CD4-positive, alpha-beta memory T cell (primary cell): ENCODE measurements at regions not wholly inside any gene's neighbourhood (a gene's known extent, or its start where the extent isn't known, plus 50 kb on each side); places are given as distances from the start of the nearest gene placed in this dataset.

Experiments used
- CTCF ChIA-PET: fragments of 350-600 bp; sonication (Branson Sonifier 250); formaldehyde crosslinking; loops from one replicate; lab custom pipeline; 2021; ENCODE audit warnings: inconsistent platforms; ENCODE audit not compliant: partially characterized antibody; lab: Charles Lee
- POLR2A ChIA-PET: fragments of 350-600 bp; sonication (Branson Sonifier 250); formaldehyde crosslinking; loops from one replicate; lab custom pipeline; 2021; ENCODE audit not compliant: partially characterized antibody; lab: Charles Lee
- DNase-seq, 5 donors: peaks; one replicate each; pipeline versions ENCODE4 v3.0.0 to v3.0.0-alpha.2; 2020 to 2022; ENCODE audit warnings: mixed read lengths in 1 of 5
- H3K27ac ChIP-seq: one replicate; pipeline ENCODE4 v1.7.0; 2013; ENCODE audit warnings: low read depth, low read length
- H3K27me3 ChIP-seq: 2 replicates; pipeline ENCODE4 v1.7.0; 2013; ENCODE audit warnings: mild to moderate bottlenecking, low read length, moderate library complexity; ENCODE audit not compliant: insufficient read depth
- H3K36me3 ChIP-seq: 2 replicates; pipeline ENCODE4 v1.7.0; 2013; ENCODE audit warnings: mild to moderate bottlenecking, low read length, moderate library complexity; ENCODE audit not compliant: insufficient read depth
- H3K4me1 ChIP-seq: 2 replicates; pipeline ENCODE4 v1.7.0; 2013; ENCODE audit warnings: mild to moderate bottlenecking, low read length, moderate library complexity; ENCODE audit not compliant: insufficient read depth
- H3K4me3 ChIP-seq, 2 donors: one replicate each; pipeline ENCODE4 v1.7.0; 2013; ENCODE audit warnings: low read length in 2 of 2, mild to moderate bottlenecking in 1 of 2
- H3K9me3 ChIP-seq, 2 donors: one replicate each; pipeline ENCODE4 v1.7.0; 2013; ENCODE audit warnings: low read length in 2 of 2, control low read depth in 1 of 2; ENCODE audit not compliant: control insufficient read depth in 1 of 2
- H3K27ac Mint-ChIP-seq, 7 donors: one replicate each; pipeline ENCODE4 v1.8.0; 2020 to 2021; ENCODE audit warnings: mixed read lengths in 7 of 7, mild to moderate bottlenecking in 6 of 7, inconsistent platforms in 3 of 7, moderate library complexity in 3 of 7
- H3K27me3 Mint-ChIP-seq, 2 donors: one replicate each; pipeline ENCODE4 v1.8.0; 2020 to 2021; ENCODE audit warnings: mixed read lengths in 2 of 2
- H3K36me3 Mint-ChIP-seq, 2 donors: one replicate each; pipeline ENCODE4 v1.8.0; 2020 to 2021; ENCODE audit warnings: mixed read lengths in 2 of 2, inconsistent platforms in 1 of 2, mild to moderate bottlenecking in 1 of 2
- H3K4me1 Mint-ChIP-seq, 4 donors: one replicate each; pipeline ENCODE4 v1.8.0; 2020 to 2021; ENCODE audit warnings: mixed read lengths in 4 of 4, mild to moderate bottlenecking in 1 of 4
- H3K4me3 Mint-ChIP-seq, 8 donors: one replicate each; pipeline ENCODE4 v1.8.0; 2020 to 2021; ENCODE audit warnings: mixed read lengths in 8 of 8, mild to moderate bottlenecking in 7 of 8, moderate library complexity in 6 of 8, inconsistent platforms in 3 of 8
- H3K9me3 Mint-ChIP-seq, 8 donors: one replicate each; pipeline ENCODE4 v1.8.0; 2020 to 2021; ENCODE audit warnings: mixed read lengths in 8 of 8, mild to moderate bottlenecking in 5 of 8, inconsistent platforms in 3 of 8, moderate library complexity in 1 of 8
- intact Hi-C: fragments of 100-400 bp; cut with micrococcal nuclease; formaldehyde crosslinking; loops from one replicate; pipeline ENCODE4 v1.15.1; 2023

DNA sequence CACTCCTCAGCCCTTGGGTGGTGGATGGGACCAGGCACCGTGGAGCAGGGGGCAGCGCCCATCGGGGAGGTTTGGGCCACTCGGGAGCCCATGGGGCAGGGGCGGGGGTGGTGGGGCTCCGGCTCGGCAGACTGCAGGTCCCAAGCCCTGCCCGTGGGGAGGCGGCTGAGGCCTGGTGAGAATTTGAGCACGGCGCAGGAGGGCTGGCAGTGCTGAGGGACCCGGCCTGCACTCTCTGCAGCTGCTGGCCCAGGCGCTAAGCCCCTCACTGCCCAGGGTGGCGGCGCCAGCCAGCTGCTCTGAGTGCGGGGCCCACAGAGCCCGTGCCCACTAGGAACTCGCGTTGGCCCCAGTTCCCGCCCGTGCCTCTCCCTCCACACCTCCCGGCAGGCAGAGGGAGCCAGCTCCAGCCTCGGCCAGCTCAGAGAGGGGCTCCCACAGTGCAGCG is 182.1 kb upstream of the OPRM1 start:
- Mint-ChIP-seq H3K9me3 (peaks cover 0 to 4% (median 2%) of the 10 kb centered on the region in 8 donors), H3K4me1 (no peaks in the 10 kb centered on the region), H3K27ac (no peak overlapping the region), H3K27me3 (peaks cover 0 to 1% of the 10 kb centered on the region in 2 donors), H3K4me3 (no peak overlapping the region), H3K36me3 (no peaks in the 10 kb centered on the region)
- no peaks in the 10 kb centered on the region for H3K27me3 ChIP-seq
- CTCF ChIA-PET, result no interaction called here
- POLR2A ChIA-PET, result no interaction called here
- DNase-seq, result no peak
- intact Hi-C loops, result no loop called here
- no peak overlapping the region for H3K4me3 ChIP-seq
- no peaks in the 10 kb centered on the region for H3K4me1 ChIP-seq
- H3K36me3 ChIP-seq, result no peaks in the 10 kb centered on the region
- H3K27ac ChIP-seq, result no peak overlapping the region
- H3K9me3 ChIP-seq, result no peaks in the 10 kb centered on the region

DNA sequence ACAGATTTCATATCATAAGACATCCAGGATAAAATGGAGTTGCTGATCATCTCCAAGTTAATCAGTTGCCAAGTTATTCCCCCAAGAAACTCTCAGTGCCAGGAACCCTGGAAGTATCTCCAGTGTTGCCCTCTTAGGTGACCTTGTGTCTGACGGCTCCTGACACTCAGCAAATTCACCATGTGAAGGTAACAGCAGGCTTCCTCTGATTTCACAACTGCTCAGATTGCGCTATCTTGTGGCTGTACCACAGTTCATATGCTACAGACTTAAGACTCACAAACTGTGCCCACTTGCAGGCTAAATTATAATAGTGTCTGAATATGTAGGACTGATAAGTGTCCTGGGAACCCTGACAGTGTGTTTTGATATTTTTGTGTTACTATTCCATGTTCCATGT is 186.6 kb upstream of the OPRM1 start:
- Histone ChIP-seq H3K36me3 (no peaks in the 10 kb centered on the region), H3K9me3 (no peaks in the 10 kb centered on the region), H3K27me3 (no peaks in the 10 kb centered on the region), H3K4me1 (no peaks in the 10 kb centered on the region), H3K27ac (no peak overlapping the region), H3K4me3 (no peak overlapping the region)
- Mint-ChIP-seq H3K9me3 (peaks cover 0 to 6% (median 4%) of the 10 kb centered on the region in 8 donors), H3K27me3 (no peaks in the 10 kb centered on the region), H3K27ac (no peak overlapping the region), H3K36me3 (no peaks in the 10 kb centered on the region), H3K4me1 (no peaks in the 10 kb centered on the region), H3K4me3 (no peak overlapping the region)
- no peak for DNase-seq
- intact Hi-C loops, result no loop called here
- POLR2A ChIA-PET, result no interaction called here
- CTCF ChIA-PET, result no interaction called here

DNA sequence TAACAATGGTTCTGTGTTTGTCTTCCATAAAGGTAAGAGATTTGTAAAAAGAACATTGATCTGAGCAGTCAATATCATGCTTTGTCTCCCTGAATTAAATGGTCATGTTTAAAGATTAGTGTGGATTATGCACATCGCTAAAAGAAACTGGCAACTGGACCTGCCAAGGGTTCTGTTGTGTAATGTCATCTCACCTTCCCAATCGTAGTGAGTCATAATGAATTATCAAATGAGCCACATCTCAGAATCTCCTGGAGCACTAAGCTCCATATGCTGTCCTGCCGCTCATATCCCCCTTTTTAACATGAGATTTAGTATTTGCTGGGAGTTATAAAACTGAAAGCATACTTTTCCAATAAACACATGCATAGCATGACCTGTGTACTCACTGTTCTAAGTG is 187.0 kb upstream of the OPRM1 start:
- no peaks in the 10 kb centered on the region for H3K9me3 ChIP-seq
- no peaks in the 10 kb centered on the region for H3K4me1 ChIP-seq
- Mint-ChIP-seq H3K27me3 (no peaks in the 10 kb centered on the region), H3K9me3 (peaks cover 0 to 6% (median 4%) of the 10 kb centered on the region in 8 donors), H3K27ac (no peak overlapping the region), H3K36me3 (no peaks in the 10 kb centered on the region), H3K4me1 (no peaks in the 10 kb centered on the region), H3K4me3 (no peak overlapping the region)
- H3K36me3 ChIP-seq, result no peaks in the 10 kb centered on the region
- ChIA-PET POLR2A (no interaction called here), CTCF (no interaction called here)
- no peak for DNase-seq
- H3K27me3 ChIP-seq, result no peaks in the 10 kb centered on the region
- H3K4me3 ChIP-seq, result no peak overlapping the region
- intact Hi-C loops, result no loop called here
- no peak overlapping the region for H3K27ac ChIP-seq

DNA sequence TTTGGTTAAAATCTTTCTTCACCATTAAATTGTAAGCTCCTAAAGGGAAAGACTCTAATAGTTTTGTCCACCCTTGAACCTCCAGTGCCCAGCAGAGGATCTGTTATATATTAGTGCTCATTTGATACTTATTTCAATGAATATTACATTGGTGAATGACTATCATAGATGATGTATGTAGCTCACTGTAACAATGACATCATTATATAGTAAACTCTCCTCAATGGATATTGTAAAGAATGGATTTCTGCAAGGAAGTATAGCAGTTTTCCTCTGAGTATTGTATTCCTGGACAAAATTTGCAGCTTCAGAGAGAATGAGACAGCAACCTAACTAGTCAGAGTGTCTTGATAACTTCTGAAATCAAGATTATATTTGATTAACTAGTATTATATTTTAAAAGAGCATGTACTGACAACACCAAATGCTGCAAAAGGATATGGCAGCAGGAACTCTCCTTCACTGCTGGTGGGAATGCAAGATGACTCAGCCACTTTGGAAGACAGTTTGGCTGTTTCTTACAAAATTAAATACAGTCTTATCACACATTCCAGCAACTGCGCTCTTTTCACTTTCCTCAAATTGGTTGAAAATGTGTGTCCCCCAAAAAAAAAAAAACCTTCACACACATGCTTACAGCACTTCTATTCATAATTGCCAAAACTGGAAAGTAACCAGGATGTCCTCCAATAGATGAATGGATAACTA is 189.8 kb upstream of the OPRM1 start:
- Histone ChIP-seq H3K27ac (no peak overlapping the region), H3K4me1 (no peaks in the 10 kb centered on the region), H3K4me3 (no peak overlapping the region), H3K27me3 (no peaks in the 10 kb centered on the region), H3K36me3 (no peaks in the 10 kb centered on the region), H3K9me3 (no peaks in the 10 kb centered on the region)
- no peak overlapping the region for H3K4me3 Mint-ChIP-seq
- ChIA-PET CTCF (no interaction called here), POLR2A (no interaction called here)
- H3K36me3 Mint-ChIP-seq, result no peaks in the 10 kb centered on the region
- no peaks in the 10 kb centered on the region for H3K4me1 Mint-ChIP-seq
- DNase-seq, result no peak
- H3K27me3 Mint-ChIP-seq, result no peaks in the 10 kb centered on the region
- H3K27ac Mint-ChIP-seq, result no peak overlapping the region
- intact Hi-C loops, result no loop called here
- peaks cover 0 to 5% (median 3%) of the 10 kb centered on the region in 8 donors for H3K9me3 Mint-ChIP-seq

DNA sequence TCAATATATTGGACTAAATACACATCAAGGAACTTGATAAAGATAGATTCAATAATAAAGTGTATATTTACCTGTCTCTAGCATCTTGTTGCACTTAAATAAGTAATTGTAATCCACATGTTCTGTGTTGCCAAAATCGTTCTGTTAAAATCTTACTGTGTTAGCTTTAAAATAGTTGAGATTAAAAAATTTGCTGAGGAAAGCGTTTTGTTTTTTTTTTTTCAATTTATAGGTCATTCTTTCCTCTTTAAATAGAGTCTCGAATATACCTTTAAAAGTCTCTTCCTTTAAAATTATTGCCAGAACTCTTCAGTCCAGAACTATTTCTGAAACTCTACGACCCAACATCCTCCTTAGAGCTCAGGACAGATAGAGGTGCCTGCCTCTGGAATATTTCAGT is 195.6 kb upstream of the OPRM1 start:
- Mint-ChIP-seq H3K27me3 (no peaks in the 10 kb centered on the region), H3K9me3 (peaks cover 0 to 4% (median 0%) of the 10 kb centered on the region in 8 donors), H3K27ac (no peak overlapping the region), H3K36me3 (no peaks in the 10 kb centered on the region), H3K4me1 (no peaks in the 10 kb centered on the region), H3K4me3 (no peak overlapping the region)
- Histone ChIP-seq H3K4me3 (no peak overlapping the region), H3K9me3 (no peaks in the 10 kb centered on the region), H3K27me3 (no peaks in the 10 kb centered on the region), H3K4me1 (no peaks in the 10 kb centered on the region), H3K27ac (no peak overlapping the region), H3K36me3 (no peaks in the 10 kb centered on the region)
- ChIA-PET CTCF (no interaction called here), POLR2A (no interaction called here)
- intact Hi-C loops, result no loop called here
- no peak for DNase-seq

DNA sequence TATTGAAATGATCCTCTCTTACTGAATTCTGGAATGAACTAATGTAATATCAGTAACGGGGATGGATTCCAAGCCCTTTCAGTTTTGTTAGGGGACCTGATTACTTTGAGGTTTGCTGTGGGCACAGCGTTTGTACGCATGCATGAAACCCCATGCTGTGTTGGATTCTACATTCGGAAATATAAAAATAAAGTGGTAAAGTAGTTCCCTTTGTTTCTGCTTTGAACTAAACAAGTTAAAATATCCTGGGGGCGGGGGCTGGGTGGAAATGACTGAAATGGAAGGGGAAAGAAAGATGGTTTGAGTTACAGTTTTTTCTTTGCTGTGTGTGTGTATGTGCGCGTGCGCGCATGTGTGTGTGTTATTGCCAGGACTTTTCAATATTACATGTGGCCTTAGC is 196.5 kb upstream of the OPRM1 start:
- intact Hi-C loops, result no loop called here
- H3K9me3 Mint-ChIP-seq, result peaks cover 0 to 4% (median 0%) of the 10 kb centered on the region in 8 donors
- POLR2A ChIA-PET, result no interaction called here

DNA sequence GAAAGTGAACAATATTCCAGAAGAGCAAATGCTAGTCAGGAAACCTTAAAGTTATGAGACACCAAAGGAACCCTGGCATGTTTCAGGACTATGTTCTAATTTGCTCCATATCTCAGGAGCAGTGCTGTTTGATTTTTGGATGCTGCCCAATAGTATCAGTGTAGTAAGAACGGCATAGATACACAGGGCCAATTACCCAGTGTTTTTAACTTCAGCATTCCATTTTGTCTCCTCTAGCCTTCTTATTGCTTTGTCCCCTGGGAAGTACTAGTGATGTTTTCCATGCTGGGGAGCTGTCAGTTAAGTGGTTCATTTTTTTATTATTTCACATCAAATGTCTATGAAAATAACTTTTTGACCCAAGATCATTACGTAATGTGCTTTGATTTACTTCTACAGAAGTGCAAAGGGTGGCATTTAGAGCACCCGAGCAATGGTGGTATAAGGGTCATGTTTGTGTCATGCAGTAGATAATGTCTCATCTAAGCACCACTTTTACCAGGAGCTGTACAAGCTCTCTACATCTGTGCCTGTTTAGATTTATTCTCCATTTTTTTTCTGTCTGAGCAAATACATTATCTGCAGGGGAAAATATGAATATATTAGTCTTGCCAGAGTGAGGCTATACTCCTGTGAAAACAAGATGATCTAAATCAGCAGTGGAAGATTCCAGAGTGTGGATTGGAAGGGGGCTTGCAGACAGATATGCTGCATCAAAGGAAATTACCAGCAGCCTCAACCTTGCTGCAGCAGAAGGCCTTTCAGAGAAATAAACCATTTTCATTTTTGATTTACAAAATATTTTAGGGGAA is 198.8 kb upstream of the OPRM1 start:
- CTCF ChIA-PET, result no interaction called here
- H3K27ac ChIP-seq, result no peak overlapping the region
- no peak overlapping the region for H3K4me3 ChIP-seq
- Mint-ChIP-seq H3K36me3 (no peaks in the 10 kb centered on the region), H3K4me1 (no peaks in the 10 kb centered on the region), H3K27me3 (no peaks in the 10 kb centered on the region), H3K4me3 (no peak overlapping the region), H3K27ac (no peak overlapping the region), H3K9me3 (peaks cover 0 to 3% (median 0%) of the 10 kb centered on the region in 8 donors)
- no peaks in the 10 kb centered on the region for H3K27me3 ChIP-seq
- intact Hi-C loops, result no loop called here
- POLR2A ChIA-PET, result no interaction called here
- no peaks in the 10 kb centered on the region for H3K36me3 ChIP-seq
- DNase-seq, result no peak
- no peaks in the 10 kb centered on the region for H3K9me3 ChIP-seq
- no peaks in the 10 kb centered on the region for H3K4me1 ChIP-seq

More for the DNA sequence above, 196.5 kb upstream of the OPRM1 start:
- Histone ChIP-seq H3K36me3 (no peaks in the 10 kb centered on the region), H3K9me3 (no peaks in the 10 kb centered on the region), H3K27ac (no peak overlapping the region), H3K4me1 (no peaks in the 10 kb centered on the region), H3K4me3 (no peak overlapping the region), H3K27me3 (no peaks in the 10 kb centered on the region)
- H3K27me3 Mint-ChIP-seq, result no peaks in the 10 kb centered on the region
- H3K36me3 Mint-ChIP-seq, result no peaks in the 10 kb centered on the region
- H3K4me3 Mint-ChIP-seq, result no peak overlapping the region
- no peaks in the 10 kb centered on the region for H3K4me1 Mint-ChIP-seq
- CTCF ChIA-PET, result no interaction called here
- DNase-seq, result no peak
- H3K27ac Mint-ChIP-seq, result no peak overlapping the region
